ENCODE measurements at regions not wholly inside any gene's neighbourhood (a gene's known extent, or its start where the extent isn't known, plus 50 kb on each side); places are given as distances from the start of the nearest gene placed in this dataset.

DNA sequence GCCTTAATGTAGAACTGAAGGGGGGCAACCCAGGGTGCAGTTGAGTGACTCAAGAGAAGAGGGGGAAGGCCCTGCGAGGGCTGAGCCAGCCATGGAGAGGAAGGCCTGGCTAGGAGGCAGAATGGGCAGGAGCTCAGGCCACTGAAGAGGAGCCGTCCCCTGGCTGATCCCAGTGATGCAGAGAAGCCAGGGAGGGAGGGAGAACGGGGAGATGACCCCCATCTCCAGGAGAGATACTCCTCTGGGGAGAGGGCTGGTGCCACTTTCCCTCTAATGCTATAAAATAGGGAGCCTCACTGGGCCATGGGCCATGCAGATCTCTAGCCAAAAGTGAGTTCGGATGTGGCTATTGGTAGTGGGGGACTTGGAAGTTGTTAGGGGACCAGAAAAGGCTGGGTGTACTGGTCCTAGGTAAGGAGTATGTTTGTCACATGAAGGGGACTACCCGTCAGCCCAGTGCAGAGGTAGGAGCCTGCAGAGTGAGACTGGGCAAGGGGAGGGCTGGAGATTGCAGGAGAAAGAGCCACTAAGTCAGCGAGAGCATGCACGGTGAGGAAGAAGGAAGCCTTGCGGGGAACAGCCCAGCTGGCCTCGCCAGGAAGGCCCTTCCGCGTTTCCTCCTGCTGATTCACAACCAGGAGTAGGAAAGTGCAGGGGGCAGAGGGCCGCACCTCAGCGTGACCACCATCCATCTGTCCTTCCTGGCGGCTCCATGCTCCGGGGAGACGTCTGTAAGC, 347.6 kb downstream of the TCERG1L start:
- TF ChIP-seq, protein P1, sequence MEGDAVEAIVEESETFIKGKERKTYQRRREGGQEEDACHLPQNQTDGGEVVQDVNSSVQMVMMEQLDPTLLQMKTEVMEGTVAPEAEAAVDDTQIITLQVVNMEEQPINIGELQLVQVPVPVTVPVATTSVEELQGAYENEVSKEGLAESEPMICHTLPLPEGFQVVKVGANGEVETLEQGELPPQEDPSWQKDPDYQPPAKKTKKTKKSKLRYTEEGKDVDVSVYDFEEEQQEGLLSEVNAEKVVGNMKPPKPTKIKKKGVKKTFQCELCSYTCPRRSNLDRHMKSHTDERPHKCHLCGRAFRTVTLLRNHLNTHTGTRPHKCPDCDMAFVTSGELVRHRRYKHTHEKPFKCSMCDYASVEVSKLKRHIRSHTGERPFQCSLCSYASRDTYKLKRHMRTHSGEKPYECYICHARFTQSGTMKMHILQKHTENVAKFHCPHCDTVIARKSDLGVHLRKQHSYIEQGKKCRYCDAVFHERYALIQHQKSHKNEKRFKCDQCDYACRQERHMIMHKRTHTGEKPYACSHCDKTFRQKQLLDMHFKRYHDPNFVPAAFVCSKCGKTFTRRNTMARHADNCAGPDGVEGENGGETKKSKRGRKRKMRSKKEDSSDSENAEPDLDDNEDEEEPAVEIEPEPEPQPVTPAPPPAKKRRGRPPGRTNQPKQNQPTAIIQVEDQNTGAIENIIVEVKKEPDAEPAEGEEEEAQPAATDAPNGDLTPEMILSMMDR (conservative IDR thresholded peaks at IDR 0.05; ENCODE audit: low read depth, low read length): no peak
- no peak for TF ChIP-seq EZH2 (IDR thresholded peaks at IDR 0.05; ENCODE audit: borderline replicate concordance, low read depth, low read length, poor library complexity, severe bottlenecking)

Measured in A673 (cell line).